ENCODE measurements at regions not wholly inside any gene's neighbourhood (a gene's known extent, or its start where the extent isn't known, plus 50 kb on each side); places are given as distances from the start of the nearest gene placed in this dataset.

DNA sequence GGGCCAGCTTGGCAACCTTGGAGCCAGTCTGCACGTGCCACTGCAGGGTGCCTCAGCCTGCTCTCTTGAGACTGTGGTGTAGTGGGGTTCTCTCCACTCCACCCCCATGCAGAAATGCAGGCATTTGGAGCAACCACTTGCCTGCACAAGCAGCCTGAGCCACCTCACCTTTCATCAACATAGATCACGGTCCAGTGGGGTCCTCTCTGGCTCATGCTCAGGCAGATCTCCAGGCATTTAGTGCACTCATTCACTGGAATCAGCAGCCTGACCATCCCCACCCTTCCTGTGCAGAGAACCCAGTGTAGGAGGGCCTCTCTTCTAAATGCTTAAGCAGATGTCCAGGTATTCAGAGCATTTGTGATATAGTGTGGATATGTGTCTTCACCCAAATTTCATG lies 2330.1 kb downstream of the PCDH9 start:
- no peak overlapping the region for H3K27ac ChIP-seq
- no peak for DNase-seq
- no peaks in the 10 kb centered on the region for H3K27me3 ChIP-seq (ENCODE audit: insufficient read depth, low read depth, severe bottlenecking)
- no peaks in the 10 kb centered on the region for H3K9me3 ChIP-seq (ENCODE audit: severe bottlenecking)
- TF ChIP-seq, protein P1, sequence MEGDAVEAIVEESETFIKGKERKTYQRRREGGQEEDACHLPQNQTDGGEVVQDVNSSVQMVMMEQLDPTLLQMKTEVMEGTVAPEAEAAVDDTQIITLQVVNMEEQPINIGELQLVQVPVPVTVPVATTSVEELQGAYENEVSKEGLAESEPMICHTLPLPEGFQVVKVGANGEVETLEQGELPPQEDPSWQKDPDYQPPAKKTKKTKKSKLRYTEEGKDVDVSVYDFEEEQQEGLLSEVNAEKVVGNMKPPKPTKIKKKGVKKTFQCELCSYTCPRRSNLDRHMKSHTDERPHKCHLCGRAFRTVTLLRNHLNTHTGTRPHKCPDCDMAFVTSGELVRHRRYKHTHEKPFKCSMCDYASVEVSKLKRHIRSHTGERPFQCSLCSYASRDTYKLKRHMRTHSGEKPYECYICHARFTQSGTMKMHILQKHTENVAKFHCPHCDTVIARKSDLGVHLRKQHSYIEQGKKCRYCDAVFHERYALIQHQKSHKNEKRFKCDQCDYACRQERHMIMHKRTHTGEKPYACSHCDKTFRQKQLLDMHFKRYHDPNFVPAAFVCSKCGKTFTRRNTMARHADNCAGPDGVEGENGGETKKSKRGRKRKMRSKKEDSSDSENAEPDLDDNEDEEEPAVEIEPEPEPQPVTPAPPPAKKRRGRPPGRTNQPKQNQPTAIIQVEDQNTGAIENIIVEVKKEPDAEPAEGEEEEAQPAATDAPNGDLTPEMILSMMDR (IDR thresholded peaks at IDR 0.05; ENCODE audit: low read depth, low read length), result no peak
- no peaks in the 10 kb centered on the region for H3K36me3 ChIP-seq
- no peak overlapping the region for H3K4me3 ChIP-seq (ENCODE audit: low read depth, low read length)

DNA sequence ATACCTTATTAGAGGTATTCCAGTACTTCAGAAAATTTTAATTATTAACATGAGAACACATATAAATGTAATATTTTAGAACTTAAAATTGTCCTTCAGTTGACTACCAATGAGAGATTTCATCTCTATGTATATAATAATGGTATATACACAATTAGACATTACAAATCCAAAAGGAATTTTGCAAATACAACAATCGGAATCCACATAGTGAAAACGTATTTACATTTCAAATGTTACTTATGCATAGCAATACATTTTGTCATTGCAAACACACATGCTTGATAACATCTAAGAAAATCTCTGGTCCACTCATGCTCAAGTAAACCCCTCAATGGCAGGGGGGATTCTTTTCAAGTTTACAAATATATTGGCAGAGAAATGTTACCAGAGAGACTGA lies 2345.2 kb downstream of the PCDH9 start:
- H3K4me3 ChIP-seq (ENCODE audit: low read depth, low read length), result no peak overlapping the region
- no peaks in the 10 kb centered on the region for H3K36me3 ChIP-seq
- H3K27me3 ChIP-seq (ENCODE audit: insufficient read depth, low read depth, severe bottlenecking), result no peaks in the 10 kb centered on the region
- H3K27ac ChIP-seq, result no peak overlapping the region
- DNase-seq, result no peak
- TF ChIP-seq, protein P1 (IDR thresholded peaks at IDR 0.05; ENCODE audit: low read depth, low read length), result no peak
- no peaks in the 10 kb centered on the region for H3K9me3 ChIP-seq (ENCODE audit: severe bottlenecking)

DNA sequence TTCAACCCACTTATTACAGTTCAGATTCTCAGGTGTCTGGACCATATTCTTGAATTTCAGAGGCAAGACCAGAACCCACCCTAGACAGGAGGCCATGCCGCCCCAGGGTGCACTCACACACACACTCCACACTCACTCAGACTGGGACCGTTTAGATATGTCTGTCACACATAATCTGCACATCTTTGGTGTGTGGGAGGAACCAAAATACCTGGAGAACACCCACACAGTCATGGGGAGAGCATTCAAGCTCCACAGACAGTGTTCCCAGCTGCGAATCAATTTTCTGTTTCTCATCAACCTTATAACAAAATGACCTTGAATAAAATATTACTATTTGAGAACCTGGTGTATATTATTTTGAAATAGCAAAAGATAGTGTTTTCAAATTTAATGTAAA lies 2353.0 kb downstream of the PCDH9 start:
- no peak overlapping the region for H3K4me3 ChIP-seq (ENCODE audit: low read depth, low read length)
- no peaks in the 10 kb centered on the region for H3K36me3 ChIP-seq
- no peaks in the 10 kb centered on the region for H3K27me3 ChIP-seq (ENCODE audit: insufficient read depth, low read depth, severe bottlenecking)
- DNase-seq, result no peak
- H3K27ac ChIP-seq, result no peak overlapping the region
- TF ChIP-seq, protein P1 (IDR thresholded peaks at IDR 0.05; ENCODE audit: low read depth, low read length), result no peak
- no peaks in the 10 kb centered on the region for H3K9me3 ChIP-seq (ENCODE audit: severe bottlenecking)

- Histone ChIP-seq H3K27me3 (ENCODE audit: insufficient read depth, low read depth, severe bottlenecking) (no peaks in the 10 kb centered on the region), H3K27ac (no peak overlapping the region), H3K36me3 (no peaks in the 10 kb centered on the region), H3K4me3 (ENCODE audit: low read depth, low read length) (no peak overlapping the region), H3K9me3 (ENCODE audit: severe bottlenecking) (no peaks in the 10 kb centered on the region)
- TF ChIP-seq, protein P1 (IDR thresholded peaks at IDR 0.05; ENCODE audit: low read depth, low read length), result no peak
- DNase-seq, result no peak
These were observed 2358.4 kb downstream of the PCDH9 start for GRCh38 chr13:64871742-64872141.

DNA sequence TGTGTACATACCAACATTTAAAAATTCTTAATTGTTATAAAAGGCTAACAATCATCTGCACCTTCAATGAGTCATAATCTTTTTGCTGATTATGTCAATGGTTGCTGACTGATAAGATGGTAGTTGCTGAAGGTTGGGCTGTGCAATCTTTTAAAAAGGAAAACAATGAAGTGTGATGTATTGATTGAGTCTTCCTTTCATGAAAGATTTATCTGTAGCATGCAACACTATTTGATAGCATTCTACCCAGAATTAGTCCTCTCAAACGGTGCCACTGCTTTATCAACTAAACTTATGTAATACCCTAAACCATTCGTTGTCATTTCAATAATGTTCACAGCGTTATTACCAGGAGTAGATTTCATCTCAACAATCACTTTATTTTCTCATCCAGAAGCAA lies 2360.6 kb downstream of the PCDH9 start:
- H3K27ac ChIP-seq, result no peak overlapping the region
- H3K4me3 ChIP-seq (ENCODE audit: low read depth, low read length), result no peak overlapping the region
- no peaks in the 10 kb centered on the region for H3K27me3 ChIP-seq (ENCODE audit: insufficient read depth, low read depth, severe bottlenecking)
- H3K9me3 ChIP-seq (ENCODE audit: severe bottlenecking), result no peaks in the 10 kb centered on the region
- H3K36me3 ChIP-seq, result no peaks in the 10 kb centered on the region
- TF ChIP-seq, protein P1 (IDR thresholded peaks at IDR 0.05; ENCODE audit: low read depth, low read length), result no peak
- DNase-seq, result no peak

- Histone ChIP-seq H3K4me3 (ENCODE audit: low read depth, low read length) (no peak overlapping the region), H3K27me3 (ENCODE audit: insufficient read depth, low read depth, severe bottlenecking) (no peaks in the 10 kb centered on the region), H3K27ac (no peak overlapping the region), H3K36me3 (no peaks in the 10 kb centered on the region), H3K9me3 (ENCODE audit: severe bottlenecking) (no peaks in the 10 kb centered on the region)
- TF ChIP-seq, protein P1 (IDR thresholded peaks at IDR 0.05; ENCODE audit: low read depth, low read length), result no peak
- no peak for DNase-seq
These were observed 2362.3 kb downstream of the PCDH9 start for GRCh38 chr13:64867856-64868255.
